ENCODE measurements at regions not wholly inside any gene's neighbourhood (a gene's known extent, or its start where the extent isn't known, plus 50 kb on each side); places are given as distances from the start of the nearest gene placed in this dataset.

DNA sequence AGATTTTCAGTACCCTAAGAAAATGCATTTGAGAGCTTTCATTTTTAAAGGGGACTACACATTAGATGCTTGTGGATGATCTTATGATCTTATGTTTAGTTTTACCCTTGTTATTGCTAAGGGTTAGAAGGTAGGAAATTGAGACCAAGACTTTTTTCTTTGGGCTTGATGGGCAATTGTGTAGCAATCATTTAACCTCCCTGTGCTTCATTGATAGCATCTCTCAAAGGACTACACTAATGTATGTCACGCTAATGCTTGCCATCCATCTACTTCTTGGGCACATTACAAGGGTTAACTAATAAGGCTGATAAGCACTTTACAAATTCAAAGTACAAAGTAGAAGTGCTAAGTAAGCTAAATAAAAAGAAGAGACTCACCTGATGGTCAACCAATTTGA, 189.3 kb upstream of the LRP1B start:
- TF ChIP-seq EP300 (IDR thresholded peaks at IDR 0.05; ENCODE audit: borderline replicate concordance in 1 of 2, low read depth in 1 of 2, low read length in 1 of 2): no peak
- TF ChIP-seq, protein P1, sequence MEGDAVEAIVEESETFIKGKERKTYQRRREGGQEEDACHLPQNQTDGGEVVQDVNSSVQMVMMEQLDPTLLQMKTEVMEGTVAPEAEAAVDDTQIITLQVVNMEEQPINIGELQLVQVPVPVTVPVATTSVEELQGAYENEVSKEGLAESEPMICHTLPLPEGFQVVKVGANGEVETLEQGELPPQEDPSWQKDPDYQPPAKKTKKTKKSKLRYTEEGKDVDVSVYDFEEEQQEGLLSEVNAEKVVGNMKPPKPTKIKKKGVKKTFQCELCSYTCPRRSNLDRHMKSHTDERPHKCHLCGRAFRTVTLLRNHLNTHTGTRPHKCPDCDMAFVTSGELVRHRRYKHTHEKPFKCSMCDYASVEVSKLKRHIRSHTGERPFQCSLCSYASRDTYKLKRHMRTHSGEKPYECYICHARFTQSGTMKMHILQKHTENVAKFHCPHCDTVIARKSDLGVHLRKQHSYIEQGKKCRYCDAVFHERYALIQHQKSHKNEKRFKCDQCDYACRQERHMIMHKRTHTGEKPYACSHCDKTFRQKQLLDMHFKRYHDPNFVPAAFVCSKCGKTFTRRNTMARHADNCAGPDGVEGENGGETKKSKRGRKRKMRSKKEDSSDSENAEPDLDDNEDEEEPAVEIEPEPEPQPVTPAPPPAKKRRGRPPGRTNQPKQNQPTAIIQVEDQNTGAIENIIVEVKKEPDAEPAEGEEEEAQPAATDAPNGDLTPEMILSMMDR (IDR thresholded peaks at IDR 0.05): no peak
- TF ChIP-seq, protein P2, sequence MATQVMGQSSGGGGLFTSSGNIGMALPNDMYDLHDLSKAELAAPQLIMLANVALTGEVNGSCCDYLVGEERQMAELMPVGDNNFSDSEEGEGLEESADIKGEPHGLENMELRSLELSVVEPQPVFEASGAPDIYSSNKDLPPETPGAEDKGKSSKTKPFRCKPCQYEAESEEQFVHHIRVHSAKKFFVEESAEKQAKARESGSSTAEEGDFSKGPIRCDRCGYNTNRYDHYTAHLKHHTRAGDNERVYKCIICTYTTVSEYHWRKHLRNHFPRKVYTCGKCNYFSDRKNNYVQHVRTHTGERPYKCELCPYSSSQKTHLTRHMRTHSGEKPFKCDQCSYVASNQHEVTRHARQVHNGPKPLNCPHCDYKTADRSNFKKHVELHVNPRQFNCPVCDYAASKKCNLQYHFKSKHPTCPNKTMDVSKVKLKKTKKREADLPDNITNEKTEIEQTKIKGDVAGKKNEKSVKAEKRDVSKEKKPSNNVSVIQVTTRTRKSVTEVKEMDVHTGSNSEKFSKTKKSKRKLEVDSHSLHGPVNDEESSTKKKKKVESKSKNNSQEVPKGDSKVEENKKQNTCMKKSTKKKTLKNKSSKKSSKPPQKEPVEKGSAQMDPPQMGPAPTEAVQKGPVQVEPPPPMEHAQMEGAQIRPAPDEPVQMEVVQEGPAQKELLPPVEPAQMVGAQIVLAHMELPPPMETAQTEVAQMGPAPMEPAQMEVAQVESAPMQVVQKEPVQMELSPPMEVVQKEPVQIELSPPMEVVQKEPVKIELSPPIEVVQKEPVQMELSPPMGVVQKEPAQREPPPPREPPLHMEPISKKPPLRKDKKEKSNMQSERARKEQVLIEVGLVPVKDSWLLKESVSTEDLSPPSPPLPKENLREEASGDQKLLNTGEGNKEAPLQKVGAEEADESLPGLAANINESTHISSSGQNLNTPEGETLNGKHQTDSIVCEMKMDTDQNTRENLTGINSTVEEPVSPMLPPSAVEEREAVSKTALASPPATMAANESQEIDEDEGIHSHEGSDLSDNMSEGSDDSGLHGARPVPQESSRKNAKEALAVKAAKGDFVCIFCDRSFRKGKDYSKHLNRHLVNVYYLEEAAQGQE (IDR thresholded peaks at IDR 0.05; ENCODE audit: low read depth, low read length): no peak
- TF ChIP-seq NRF1 (IDR thresholded peaks at IDR 0.05; ENCODE audit: low read depth, low read length): no peak
- no peak for TF ChIP-seq RAD21 (IDR thresholded peaks at IDR 0.05; ENCODE audit: low read length)
- no peak for TF ChIP-seq EZH2phosphoT487 (IDR thresholded peaks at IDR 0.05; ENCODE audit: borderline replicate concordance, low read depth)
- no peak for TF ChIP-seq RFX5 (IDR thresholded peaks at IDR 0.05; ENCODE audit: low read length)
- TF ChIP-seq, protein P3, sequence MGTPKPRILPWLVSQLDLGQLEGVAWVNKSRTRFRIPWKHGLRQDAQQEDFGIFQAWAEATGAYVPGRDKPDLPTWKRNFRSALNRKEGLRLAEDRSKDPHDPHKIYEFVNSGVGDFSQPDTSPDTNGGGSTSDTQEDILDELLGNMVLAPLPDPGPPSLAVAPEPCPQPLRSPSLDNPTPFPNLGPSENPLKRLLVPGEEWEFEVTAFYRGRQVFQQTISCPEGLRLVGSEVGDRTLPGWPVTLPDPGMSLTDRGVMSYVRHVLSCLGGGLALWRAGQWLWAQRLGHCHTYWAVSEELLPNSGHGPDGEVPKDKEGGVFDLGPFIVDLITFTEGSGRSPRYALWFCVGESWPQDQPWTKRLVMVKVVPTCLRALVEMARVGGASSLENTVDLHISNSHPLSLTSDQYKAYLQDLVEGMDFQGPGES (IDR thresholded peaks at IDR 0.05; ENCODE audit: low read depth, low read length): no peak
- TF ChIP-seq, protein P4, sequence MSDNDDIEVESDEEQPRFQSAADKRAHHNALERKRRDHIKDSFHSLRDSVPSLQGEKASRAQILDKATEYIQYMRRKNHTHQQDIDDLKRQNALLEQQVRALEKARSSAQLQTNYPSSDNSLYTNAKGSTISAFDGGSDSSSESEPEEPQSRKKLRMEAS (IDR thresholded peaks at IDR 0.05; ENCODE audit: low read depth): no peak
- TF ChIP-seq SIN3A (IDR thresholded peaks at IDR 0.05; ENCODE audit: borderline replicate concordance, low read depth, low read length): no peak
- TF ChIP-seq, protein P5, sequence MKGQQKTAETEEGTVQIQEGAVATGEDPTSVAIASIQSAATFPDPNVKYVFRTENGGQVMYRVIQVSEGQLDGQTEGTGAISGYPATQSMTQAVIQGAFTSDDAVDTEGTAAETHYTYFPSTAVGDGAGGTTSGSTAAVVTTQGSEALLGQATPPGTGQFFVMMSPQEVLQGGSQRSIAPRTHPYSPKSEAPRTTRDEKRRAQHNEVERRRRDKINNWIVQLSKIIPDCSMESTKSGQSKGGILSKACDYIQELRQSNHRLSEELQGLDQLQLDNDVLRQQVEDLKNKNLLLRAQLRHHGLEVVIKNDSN (IDR thresholded peaks at IDR 0.05; ENCODE audit: borderline replicate concordance, low read depth): no peak
- no peak for TF ChIP-seq YY1 (IDR thresholded peaks at IDR 0.05; ENCODE audit: low read depth)
- no peak for TF ChIP-seq MXI1 (IDR thresholded peaks at IDR 0.05; ENCODE audit: low read depth, low read length)
